Astrocyte (in vitro differentiated cells and primary cell): ENCODE measurements at regions not wholly inside any gene's neighbourhood (a gene's known extent, or its start where the extent isn't known, plus 50 kb on each side); places are given as distances from the start of the nearest gene placed in this dataset.

Experiments used
- DNase-seq: peaks from one replicate; pipeline ENCODE4 v3.0.0-alpha.2; 2010; ENCODE audit warnings: low read depth
- FAIRE-seq: peaks from 2 replicates; lab custom pipeline; 2011; peaks lifted over from hg19 to GRCh38; lab: Jason Lieb, UNC
- H2AFZ ChIP-seq: 2 replicates; pipeline ENCODE4 v1.6.0; 2012; ENCODE audit warnings: low read depth, low read length, inconsistent platforms
- H3K27ac ChIP-seq: 2 replicates; pipeline ENCODE4 v1.5.1; 2011; ENCODE audit warnings: low read depth, low read length, inconsistent platforms
- H3K27me3 ChIP-seq: 2 replicates; pipeline ENCODE4 v1.6.0; 2011; ENCODE audit warnings: low read length, inconsistent platforms; ENCODE audit not compliant: insufficient read depth
- H3K36me3 ChIP-seq: 2 replicates; pipeline ENCODE4 v1.5.1; 2011; ENCODE audit warnings: low read length, inconsistent platforms; ENCODE audit not compliant: insufficient read depth
- H3K4me1 ChIP-seq: 2 replicates; pipeline ENCODE4 v1.5.1; 2011; ENCODE audit warnings: low read length, inconsistent platforms; ENCODE audit not compliant: insufficient read depth
- H3K4me2 ChIP-seq: 2 replicates; pipeline ENCODE4 v1.6.0; 2012; ENCODE audit warnings: low read length, inconsistent platforms
- H3K4me3 ChIP-seq: 2 replicates; pipeline ENCODE4 v1.5.1; 2011; ENCODE audit warnings: low read depth, mild to moderate bottlenecking, low read length, inconsistent platforms; ENCODE audit not compliant: insufficient read depth
- H3K79me2 ChIP-seq: 2 replicates; pipeline ENCODE4 v1.6.0; 2012; ENCODE audit warnings: mild to moderate bottlenecking, low read length, inconsistent platforms; ENCODE audit not compliant: insufficient read depth
- H3K9ac ChIP-seq: 2 replicates; pipeline ENCODE4 v1.6.0; 2012; ENCODE audit warnings: mild to moderate bottlenecking, low read length, inconsistent platforms
- H3K9me3 ChIP-seq: 2 replicates; pipeline ENCODE4 v1.5.1; 2012; ENCODE audit warnings: low read depth, mild to moderate bottlenecking, low read length, inconsistent platforms; ENCODE audit not compliant: insufficient read depth
- H4K20me1 ChIP-seq: 2 replicates; pipeline ENCODE4 v1.6.0; 2012; ENCODE audit warnings: low read length, inconsistent platforms; ENCODE audit not compliant: insufficient read depth
- H3K27ac Mint-ChIP-seq: one replicate; pipeline ENCODE4 v1.8.0; 2021; ENCODE audit warnings: mild to moderate bottlenecking, mixed read lengths; ENCODE audit not compliant: unreplicated experiment
- H3K27me3 Mint-ChIP-seq: one replicate; pipeline ENCODE4 v1.8.0; 2021; ENCODE audit warnings: low read depth, mixed read lengths; ENCODE audit not compliant: unreplicated experiment
- H3K36me3 Mint-ChIP-seq: one replicate; pipeline ENCODE4 v1.8.0; 2021; ENCODE audit warnings: low read depth, mixed read lengths; ENCODE audit not compliant: unreplicated experiment
- H3K4me1 Mint-ChIP-seq: one replicate; pipeline ENCODE4 v1.8.0; 2021; ENCODE audit warnings: low read depth, mixed read lengths; ENCODE audit not compliant: unreplicated experiment
- H3K4me3 Mint-ChIP-seq: one replicate; pipeline ENCODE4 v1.8.0; 2021; ENCODE audit warnings: mild to moderate bottlenecking, moderate library complexity, mixed read lengths; ENCODE audit not compliant: unreplicated experiment
- H3K9me3 Mint-ChIP-seq: one replicate; pipeline ENCODE4 v1.8.0; 2021; ENCODE audit warnings: mild to moderate bottlenecking, mixed read lengths; ENCODE audit not compliant: unreplicated experiment
- CTCF ChIP-seq: IDR thresholded peaks from 2 replicates; pipeline ENCODE4 v1.5.1; 2011; ENCODE audit warnings: low read depth, mild to moderate bottlenecking, inconsistent platforms, low read length, moderate library complexity; ENCODE audit not compliant: insufficient read depth
- EZH2 ChIP-seq: IDR thresholded peaks from 2 replicates; pipeline ENCODE4 v1.6.1; 2012; ENCODE audit warnings: mild to moderate bottlenecking, low read length, inconsistent platforms; ENCODE audit not compliant: insufficient read depth

- no peak overlapping the region for H3K27ac ChIP-seq
- H3K4me2 ChIP-seq, result no peak overlapping the region
- no peak for TF ChIP-seq EZH2
- TF ChIP-seq CTCF, result no peak
- no peaks in the 10 kb centered on the region for H3K36me3 ChIP-seq
- H3K79me2 ChIP-seq, result no peaks in the 10 kb centered on the region
- no peak overlapping the region for H3K4me3 ChIP-seq
- H2AFZ ChIP-seq, result no peak overlapping the region
- H4K20me1 ChIP-seq, result no peaks in the 10 kb centered on the region
- Mint-ChIP-seq H3K9me3 (no peaks in the 10 kb centered on the region), H3K27ac (no peak overlapping the region), H3K4me3 (no peak overlapping the region), H3K36me3 (no peaks in the 10 kb centered on the region), H3K27me3 (peaks cover 33% of the 10 kb centered on the region), H3K4me1 (peaks cover 3% of the 10 kb centered on the region)
- H3K27me3 ChIP-seq, result no peaks in the 10 kb centered on the region
- no peaks in the 10 kb centered on the region for H3K4me1 ChIP-seq
- FAIRE-seq (no peak), DNase-seq (no peak)
- H3K9me3 ChIP-seq, result no peaks in the 10 kb centered on the region
- H3K9ac ChIP-seq, result no peak overlapping the region
Measured at GRCh38 chr10:132118366-132118765, 52.6 kb downstream of the JAKMIP3 start.

GRCh38 chr10:132120200-132120599 lies 54.5 kb downstream of the JAKMIP3 start:
- Histone ChIP-seq H4K20me1 (no peaks in the 10 kb centered on the region), H3K79me2 (no peaks in the 10 kb centered on the region), H3K4me2 (no peak overlapping the region), H3K9ac (no peak overlapping the region), H2AFZ (no peak overlapping the region), H3K4me3 (no peak overlapping the region), H3K4me1 (no peaks in the 10 kb centered on the region), H3K27ac (no peak overlapping the region), H3K36me3 (no peaks in the 10 kb centered on the region), H3K9me3 (no peaks in the 10 kb centered on the region), H3K27me3 (no peaks in the 10 kb centered on the region)
- no peak overlapping the region for H3K27ac Mint-ChIP-seq
- FAIRE-seq (no peak), DNase-seq (no peak)
- peaks cover 2% of the 10 kb centered on the region for H3K36me3 Mint-ChIP-seq
- no peak overlapping the region for H3K4me3 Mint-ChIP-seq
- H3K9me3 Mint-ChIP-seq, result no peaks in the 10 kb centered on the region
- H3K4me1 Mint-ChIP-seq, result peaks cover 3% of the 10 kb centered on the region
- TF ChIP-seq CTCF (no peak), EZH2 (no peak)
- peaks cover 44% of the 10 kb centered on the region for H3K27me3 Mint-ChIP-seq

GRCh38 chr10:132120734-132121510 lies 55.2 kb downstream of the JAKMIP3 start:
- no peak overlapping the region for H3K4me3 Mint-ChIP-seq
- Histone ChIP-seq H3K4me2 (no peak overlapping the region), H2AFZ (no peak overlapping the region), H4K20me1 (no peaks in the 10 kb centered on the region), H3K9me3 (no peaks in the 10 kb centered on the region), H3K27ac (no peak overlapping the region), H3K79me2 (no peaks in the 10 kb centered on the region), H3K9ac (no peak overlapping the region), H3K4me3 (no peak overlapping the region), H3K27me3 (no peaks in the 10 kb centered on the region), H3K4me1 (no peaks in the 10 kb centered on the region), H3K36me3 (no peaks in the 10 kb centered on the region)
- no peak for TF ChIP-seq EZH2
- no peak for TF ChIP-seq CTCF
- no peak for FAIRE-seq
- H3K27me3 Mint-ChIP-seq, result peaks cover 47% of the 10 kb centered on the region
- H3K27ac Mint-ChIP-seq, result no peak overlapping the region
- peaks cover 2% of the 10 kb centered on the region for H3K36me3 Mint-ChIP-seq
- peaks cover 3% of the 10 kb centered on the region for H3K4me1 Mint-ChIP-seq
- DNase-seq, result no peak
- no peaks in the 10 kb centered on the region for H3K9me3 Mint-ChIP-seq
